GM11168 (cell line): ENCODE measurements at regions not wholly inside any gene's neighbourhood (a gene's known extent, or its start where the extent isn't known, plus 50 kb on each side); places are given as distances from the start of the nearest gene placed in this dataset.

Experiments
- in situ Hi-C: fragments of 300-500 bp; cut with MboI; formaldehyde crosslinking; loops from one replicate; pipeline ENCODE4 v1.12.0; 2022; ENCODE audit warnings: low sequenced_read_pairs; ENCODE audit not compliant: unreplicated experiment

DNA sequence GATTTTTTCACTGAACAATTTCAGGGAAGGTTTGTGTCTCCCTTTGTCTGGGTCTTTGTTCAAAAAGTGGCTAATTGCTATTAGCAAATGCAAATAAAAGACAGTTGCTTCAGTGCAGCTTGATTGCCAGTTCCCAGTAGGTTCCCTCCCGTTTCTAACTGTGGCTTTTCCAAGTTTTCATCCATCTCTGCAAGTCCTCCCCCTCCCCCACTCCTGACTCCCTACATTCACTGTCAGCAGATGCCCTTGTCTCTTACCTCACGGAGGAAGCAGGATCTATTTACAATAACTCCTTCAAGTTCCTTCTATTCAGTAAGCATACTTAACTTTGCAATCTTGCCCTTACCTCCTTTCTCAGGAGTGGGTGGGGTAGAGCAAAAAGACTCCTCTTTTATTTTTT is 55.4 kb upstream of the SCEL start:
- in situ Hi-C loops: no loop called here

- in situ Hi-C loops: loop anchor here (10.0 kb wide), 1 partner anchor 205 kb away; no protein-coding TSS in a partner anchor
These were observed 56.2 kb upstream of the SCEL start for GRCh38 chr13:77479326-77479725.

DNA sequence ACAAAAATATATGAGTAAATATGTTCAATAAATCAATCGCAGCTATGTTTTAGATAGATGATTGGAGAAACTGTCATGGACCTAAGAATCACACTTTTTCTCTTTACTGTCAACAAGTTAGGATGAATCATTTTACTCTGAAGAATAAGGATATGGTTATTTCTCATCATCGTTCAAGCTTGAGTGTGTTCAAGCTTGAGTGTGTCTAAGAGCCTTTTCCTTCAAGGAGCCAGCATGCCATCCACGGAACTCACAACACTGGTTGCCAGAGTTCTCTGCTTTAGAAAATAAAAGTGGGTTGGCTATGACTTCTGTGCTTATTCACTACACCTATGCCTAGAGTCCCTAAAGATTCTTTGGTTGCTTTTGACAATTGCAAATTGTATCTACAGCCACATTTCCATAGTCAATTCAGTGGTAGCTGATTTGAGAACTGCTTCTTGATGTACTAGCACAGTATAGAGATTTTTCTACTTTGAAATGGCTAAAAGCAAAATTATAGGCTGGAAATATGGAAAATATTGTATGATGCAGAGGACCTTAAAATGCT is 58.1 kb upstream of the SCEL start:
- in situ Hi-C loops: loop anchor here (10.0 kb wide), 1 partner anchor 203 kb away; no protein-coding TSS in a partner anchor

- in situ Hi-C loops: loop anchor here (10.0 kb wide), 1 partner anchor 202 kb away; no protein-coding TSS in a partner anchor
These were observed 59.0 kb upstream of the SCEL start for GRCh38 chr13:77476456-77476855.

DNA sequence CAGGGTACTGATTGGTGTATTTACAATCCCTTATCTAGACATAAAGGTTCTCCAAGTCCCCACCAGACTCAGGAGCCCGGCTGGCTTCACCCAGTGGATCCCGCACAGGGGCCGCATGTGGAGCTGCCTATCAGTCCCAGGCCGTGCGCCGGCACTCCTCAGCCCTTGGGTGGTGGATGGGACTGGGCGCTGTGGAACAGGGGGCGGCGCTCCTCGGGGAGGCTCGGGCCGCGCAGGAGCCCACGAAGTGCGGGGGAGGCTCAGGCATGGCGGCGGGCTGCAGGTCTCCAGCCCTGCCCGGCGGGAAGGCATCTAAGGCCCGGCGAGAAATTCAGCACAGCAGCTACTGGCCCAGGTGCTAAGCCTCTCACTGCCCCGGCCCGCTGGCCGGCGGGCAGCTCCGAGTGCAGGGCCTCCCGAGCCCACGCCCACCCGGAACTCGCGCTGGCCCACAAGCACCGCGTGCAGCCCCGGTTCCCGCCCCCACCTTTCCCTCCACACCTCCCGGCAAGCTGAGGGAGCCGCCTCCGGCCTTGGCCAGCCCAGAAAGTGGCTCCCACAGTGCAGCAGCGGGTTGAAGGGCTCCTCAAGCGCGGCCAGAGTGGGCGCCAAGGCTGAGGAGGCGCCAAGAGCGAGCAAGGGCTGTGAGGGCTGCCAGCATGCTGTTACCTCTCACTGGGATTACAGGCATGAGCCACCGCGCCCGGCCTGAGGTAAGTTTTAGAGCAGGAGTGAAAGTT is 60.0 kb upstream of the SCEL start:
- in situ Hi-C loops: loop anchor here (10.0 kb wide), 1 partner anchor 201 kb away; no protein-coding TSS in a partner anchor

DNA sequence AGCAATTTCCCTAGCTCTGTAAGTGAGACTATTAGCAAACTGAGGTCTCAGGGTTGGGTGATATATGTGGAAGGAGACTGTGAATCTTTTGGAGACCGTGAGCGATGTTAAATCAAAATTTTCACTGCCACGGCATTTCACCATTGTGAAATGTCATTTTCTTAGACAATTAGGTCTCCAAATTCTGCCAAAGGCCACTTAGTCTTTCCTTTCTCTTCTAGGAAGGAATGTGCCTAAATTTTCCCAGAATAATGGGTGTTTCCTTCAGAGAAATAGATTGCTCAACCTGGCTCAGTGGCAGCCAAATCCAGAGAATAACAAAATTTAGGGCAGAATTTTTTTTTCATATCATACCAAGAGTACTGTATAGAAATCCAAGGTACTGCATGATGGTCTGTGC is 64.5 kb upstream of the SCEL start:
- in situ Hi-C loops: loop anchor here (10.0 kb wide), 1 partner anchor 196 kb away; no protein-coding TSS in a partner anchor

DNA sequence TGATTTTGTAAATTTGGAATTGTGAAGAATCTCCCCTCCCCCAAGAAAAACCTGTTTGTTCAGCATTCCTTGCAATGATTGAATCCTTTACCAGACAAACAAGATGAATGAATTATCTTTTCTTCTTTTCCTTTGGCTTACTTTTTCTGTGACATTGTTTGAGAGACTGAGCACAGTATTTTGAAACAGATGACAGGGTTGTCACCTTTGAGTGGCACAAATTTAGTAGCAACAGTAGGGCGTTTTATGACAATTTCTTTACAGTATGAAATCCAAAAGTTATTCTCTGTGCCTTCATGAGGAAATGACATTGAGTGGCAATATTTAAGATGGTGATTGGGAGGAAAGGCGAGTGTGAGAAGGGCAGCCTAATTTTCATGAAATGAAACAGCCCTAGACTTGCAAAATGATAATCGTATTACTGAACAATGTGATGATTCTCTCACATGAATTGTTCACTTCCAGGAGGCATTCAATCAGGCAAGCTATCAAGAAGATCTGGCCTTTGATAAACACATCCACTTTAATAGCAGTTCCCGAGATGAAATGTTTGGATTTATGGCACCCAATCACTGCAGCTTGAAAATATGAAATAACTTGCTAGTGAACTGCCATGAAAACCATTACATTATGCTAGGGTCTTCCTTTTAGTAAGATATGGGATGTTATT is 68.6 kb upstream of the SCEL start:
- in situ Hi-C loops: no loop called here

DNA sequence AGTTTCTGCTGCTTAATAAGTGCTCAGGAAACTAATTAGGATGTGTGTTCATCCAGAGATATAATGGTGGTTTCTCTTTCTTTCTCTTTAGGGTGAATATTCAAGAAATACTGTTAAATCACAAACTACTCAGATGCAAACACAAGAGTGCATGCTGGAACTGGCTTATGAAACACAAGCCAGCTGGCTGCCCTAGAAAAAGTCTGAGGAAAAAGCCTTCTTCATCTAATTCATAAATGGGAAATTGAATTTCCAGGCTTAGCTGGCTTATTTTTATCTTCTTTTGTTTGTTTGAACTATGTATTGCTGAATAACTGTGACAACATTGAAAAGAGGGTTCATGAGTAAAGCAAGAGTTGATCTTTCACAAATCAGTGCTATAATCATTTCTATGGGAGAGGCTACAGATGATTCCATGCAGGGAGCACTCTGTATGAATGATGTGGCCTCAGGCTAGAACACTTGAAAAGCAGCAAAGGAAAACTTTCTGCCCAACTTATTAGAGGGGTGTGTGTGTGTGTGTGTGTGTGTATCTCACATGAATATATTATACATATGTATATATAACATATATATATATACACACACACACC is 69.8 kb upstream of the SCEL start:
- in situ Hi-C loops: no loop called here

- in situ Hi-C loops: no loop called here
These were observed 75.3 kb upstream of the SCEL start for GRCh38 chr13:77460195-77460594.

GRCh38 chr13:77459592-77459991 is 75.9 kb upstream of the SCEL start:
- in situ Hi-C loops: no loop called here

DNA sequence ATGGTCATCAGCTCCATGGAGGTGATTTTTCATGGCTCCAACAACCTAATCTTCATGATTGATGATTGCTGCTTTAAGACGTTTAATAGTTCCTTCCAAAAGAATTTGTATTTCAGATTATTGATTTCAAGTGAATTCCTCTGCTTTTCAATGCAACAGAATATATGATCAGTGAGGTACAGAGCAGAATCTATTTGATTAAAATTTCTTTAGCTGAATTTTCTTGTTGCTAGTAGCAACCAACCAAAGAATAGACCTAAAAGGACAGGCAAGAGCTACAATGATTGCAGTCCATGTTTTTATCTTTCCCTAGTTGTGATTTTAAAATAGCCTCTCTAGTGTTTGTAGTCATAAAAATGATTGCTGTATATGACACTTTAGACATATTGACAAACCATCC is 76.8 kb upstream of the SCEL start:
- in situ Hi-C loops: no loop called here

- in situ Hi-C loops: no loop called here
These were observed 77.5 kb upstream of the SCEL start for GRCh38 chr13:77457966-77458365.

GRCh38 chr13:77456271-77456670 is 79.2 kb upstream of the SCEL start:
- in situ Hi-C loops: no loop called here

DNA sequence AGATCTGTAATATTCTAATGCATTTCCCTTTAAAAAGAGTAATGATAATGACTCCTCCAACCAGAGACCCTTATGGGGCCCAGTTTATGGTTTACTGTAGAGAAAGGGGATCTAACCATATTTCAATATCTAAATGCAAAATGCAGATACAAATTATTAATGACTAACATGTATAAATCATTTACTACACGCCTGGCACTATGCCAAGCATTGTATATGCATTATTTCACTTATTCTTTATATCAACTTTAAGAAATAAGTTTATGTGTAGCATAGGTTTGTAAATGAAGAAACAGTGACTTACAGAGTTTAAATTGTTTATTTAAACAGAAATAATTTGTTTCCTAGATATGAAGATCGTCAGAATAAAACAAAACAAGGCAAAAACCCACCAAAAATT is 86.2 kb upstream of the SCEL start:
- in situ Hi-C loops: no loop called here

GRCh38 chr13:77448689-77449088 is 86.8 kb upstream of the SCEL start:
- in situ Hi-C loops: no loop called here

- in situ Hi-C loops: no loop called here
These were observed 92.0 kb upstream of the SCEL start for GRCh38 chr13:77443511-77443910.

- in situ Hi-C loops: no loop called here
These were observed 98.2 kb upstream of the SCEL start for GRCh38 chr13:77437267-77437666.

DNA sequence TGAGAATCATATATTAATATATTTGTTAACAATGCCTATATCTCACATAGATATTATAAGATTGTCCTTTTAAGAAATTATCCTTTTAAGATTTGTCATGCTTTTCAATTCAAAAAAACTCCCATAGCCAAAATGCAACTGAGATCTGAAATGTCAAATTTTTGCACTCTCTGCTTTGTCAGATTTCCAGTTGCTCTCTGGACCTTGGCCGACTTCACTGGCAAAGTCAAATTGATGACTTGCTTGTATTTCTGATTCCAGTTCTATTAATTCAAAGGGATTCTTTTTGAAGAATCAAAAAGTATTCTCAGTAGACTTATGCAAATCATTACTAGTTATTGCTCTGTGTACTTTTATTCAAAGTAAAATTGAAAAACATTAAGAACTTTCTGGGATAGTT is 101.2 kb upstream of the SCEL start:
- in situ Hi-C loops: no loop called here

DNA sequence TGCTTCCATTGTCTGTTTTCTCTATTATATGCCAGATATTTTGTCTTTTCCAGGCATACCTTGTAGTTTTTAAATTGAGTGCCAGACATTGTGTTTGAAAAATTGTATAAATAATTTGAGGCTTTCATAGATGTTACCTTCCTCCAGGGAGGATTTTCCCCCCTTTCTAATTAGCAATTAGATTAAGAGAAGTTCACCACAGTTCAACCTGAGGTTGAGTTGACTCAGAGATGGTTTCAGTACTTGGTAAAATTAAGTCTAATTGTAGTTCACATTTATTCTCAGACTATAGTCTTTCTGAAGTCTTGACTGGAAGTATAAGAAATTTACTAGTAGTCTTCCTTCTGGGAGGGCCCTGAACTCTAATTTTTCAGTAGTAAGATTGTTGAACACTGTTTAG is 104.1 kb upstream of the SCEL start:
- in situ Hi-C loops: no loop called here

DNA sequence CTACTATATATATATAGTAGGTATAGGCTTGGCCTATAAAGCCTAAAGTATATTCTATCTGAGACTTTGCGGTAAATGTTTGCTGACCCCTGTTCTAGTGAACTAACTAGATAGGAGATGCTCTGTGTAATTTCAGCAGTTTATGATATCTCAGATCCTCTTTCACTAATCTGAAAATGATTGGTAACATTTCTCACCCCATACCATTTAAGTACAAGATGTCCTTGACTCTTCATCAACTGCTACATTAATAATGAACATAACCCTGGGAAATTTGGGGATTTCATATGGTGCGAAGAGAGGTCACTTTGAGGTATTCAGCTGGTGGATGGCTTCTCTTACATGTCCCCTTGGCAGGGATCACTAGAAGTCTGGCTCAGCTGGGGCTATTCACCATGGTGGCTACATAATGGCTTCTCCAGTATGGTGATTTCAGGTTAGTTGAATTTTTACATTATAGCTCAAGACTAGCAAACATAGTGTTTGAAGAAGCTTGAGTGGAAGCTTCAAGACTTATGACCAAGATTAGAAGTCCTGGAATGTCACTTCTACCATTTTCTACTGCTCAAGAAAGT is 103.6 kb upstream of the MYCBP2 start:
- in situ Hi-C loops: no loop called here
